Stimulated activated CD4-positive, alpha-beta T cell treated with anti-CD3 and anti-CD28 coated beads, Interleukin-2, amount 100 ng/mL, for 4 hours (primary cell): ENCODE measurements at regions not wholly inside any gene's neighbourhood (a gene's known extent, or its start where the extent isn't known, plus 50 kb on each side); places are given as distances from the start of the nearest gene placed in this dataset.

Source experiments
- DNase-seq: peaks from one replicate; pipeline ENCODE4 v3.0.0-alpha.2; 2020; ENCODE audit warnings: low read depth

DNA sequence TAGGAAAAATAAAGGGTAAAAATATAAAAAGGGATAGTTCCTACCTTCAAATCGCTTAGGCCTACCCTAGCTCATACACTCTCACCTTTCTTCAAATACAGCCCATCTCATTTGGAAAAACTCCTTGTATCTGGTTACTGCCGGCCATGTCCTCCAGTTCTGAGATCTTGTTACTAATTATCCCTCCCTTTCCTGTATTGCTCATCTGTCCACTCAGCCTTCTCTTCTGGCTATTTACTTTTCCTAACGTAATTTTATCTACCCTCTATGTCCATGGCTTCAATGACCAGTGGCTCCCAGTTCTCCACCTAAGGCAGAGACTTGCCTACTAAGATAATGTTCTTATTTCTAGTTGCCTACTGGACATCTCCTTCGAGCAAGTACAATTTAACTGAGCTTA lies 342.9 kb upstream of the ACVR2A start:
- DNase-seq = no peak

DNA sequence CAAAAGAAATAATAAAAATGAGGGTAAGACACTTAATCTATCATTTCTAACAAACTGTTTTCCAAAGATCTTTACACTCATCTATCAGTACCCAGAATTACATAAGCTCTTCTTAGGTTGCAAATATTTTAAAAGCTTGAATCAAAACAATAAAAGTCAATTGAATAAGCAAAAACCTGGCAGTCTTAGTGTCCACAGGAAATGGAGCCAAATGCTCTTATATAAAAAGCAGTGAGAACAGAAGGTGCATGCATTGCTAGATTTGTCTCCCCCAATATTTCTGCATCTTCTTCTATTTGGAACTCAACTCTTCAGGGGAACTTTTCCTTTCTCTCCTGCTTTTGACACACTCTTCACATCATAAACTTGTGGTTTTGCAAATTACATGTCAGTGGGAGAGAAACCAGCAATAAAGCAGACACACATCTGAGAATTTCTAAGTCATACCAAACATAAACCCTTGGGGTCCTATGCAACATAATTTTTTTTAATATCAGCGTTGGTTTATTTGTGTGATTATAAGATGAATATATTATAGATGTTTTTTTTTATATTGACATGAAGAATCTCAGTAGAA lies 343.9 kb upstream of the ACVR2A start:
- no peak for DNase-seq

DNA sequence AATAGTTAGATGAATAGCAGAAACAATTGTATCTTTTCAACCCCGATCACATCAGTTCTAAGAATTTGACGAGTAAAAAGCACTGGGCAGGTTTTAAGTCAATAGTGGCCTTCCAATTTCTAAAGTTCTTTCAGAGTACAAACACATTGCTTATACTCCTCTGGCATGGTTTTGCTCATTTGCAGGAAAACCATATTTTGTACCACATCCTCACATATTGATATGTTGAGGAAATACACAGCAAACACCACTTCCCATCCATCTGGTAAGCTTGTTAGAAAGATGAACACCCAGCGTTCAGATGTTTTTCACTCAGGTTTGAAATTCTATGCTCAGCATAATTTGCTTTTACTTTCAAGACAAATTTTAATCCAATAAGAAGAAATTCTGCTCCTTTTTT lies 344.6 kb upstream of the ACVR2A start:
- DNase-seq = no peak

DNA sequence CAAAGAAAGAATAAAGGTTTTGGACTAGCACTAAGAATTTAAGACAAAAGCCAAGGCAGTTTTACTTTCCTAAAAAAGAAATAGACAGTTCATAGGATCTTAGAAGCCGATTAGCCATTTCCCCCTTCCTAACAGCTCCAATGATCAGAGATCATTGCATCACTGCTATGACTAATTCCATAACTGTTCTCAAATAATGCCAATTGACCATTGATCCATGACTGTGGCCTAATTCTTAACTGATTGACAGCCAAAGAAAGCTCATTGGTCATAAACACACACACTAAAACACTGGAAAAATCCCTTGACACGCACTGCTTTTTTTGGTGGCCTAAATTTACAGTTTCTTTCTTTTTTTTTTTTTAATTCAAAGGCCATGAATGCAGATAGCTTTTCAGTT lies 345.0 kb upstream of the ACVR2A start:
- DNase-seq = no peak

- no peak for DNase-seq
Observed at GRCh38 chr2:147495734-147496133, 349.1 kb upstream of the ACVR2A start.

DNA sequence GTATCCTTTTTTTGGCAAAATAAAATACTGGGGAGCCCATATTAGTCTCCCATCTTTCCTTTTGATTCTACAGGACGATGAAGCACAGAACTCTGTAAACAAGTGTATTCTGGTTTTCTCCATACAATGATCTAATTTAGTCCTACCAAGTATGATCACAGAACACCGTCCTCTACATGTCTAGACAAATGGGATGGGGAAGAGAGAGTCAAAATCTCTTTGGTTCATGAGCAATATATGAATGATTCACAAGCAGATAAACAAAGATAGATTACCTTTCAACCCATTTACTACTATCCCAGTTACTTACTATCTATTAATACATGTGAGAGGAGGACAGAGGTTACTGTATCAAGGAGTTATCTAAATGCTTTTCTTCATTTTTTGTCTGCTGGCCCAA lies 352.4 kb upstream of the ACVR2A start:
- no peak for DNase-seq

- DNase-seq = no peak
Observed at GRCh38 chr2:147491506-147491905, 353.3 kb upstream of the ACVR2A start.

DNA sequence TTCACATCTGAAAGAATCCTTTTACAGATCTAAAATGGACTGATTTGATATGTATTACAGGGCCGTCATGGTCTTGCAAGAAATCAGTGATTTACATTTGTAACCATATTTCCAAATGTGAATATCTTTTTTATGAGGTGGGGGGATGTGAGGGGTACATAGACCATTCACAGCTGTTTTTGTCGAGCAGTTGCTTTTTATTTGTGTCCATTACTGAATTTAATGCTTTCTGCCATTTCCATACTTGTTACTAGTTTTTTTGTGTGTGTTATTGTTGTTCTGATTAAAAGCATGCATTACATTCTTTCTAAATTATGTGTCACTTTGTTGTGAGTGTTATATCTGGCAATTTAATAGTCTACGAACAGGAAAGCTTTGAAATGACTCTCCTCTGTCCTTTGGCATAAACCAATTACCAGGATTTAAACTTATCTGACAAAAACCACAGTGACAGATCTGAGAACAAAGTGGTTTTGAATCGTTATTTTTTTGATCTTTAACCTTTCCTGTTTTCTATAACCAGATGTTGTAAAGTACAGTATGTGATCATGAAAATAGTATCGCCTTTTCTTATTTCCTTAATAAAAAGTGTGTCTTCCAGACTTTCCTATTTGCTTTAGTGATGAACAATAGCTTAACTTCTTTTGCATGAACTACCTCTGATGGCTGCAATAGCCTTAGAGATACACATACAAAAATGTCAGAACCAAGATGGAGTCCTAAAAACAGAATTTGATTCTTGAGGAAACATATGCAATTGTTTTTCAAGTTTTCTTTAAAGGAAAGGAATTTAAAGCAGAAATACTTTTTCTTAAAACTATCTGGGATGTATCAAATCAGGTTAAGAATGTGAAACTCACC lies 354.2 kb upstream of the ACVR2A start:
- no peak for DNase-seq

- no peak for DNase-seq
Observed at GRCh38 chr2:147488472-147488871, 356.4 kb upstream of the ACVR2A start.

DNA sequence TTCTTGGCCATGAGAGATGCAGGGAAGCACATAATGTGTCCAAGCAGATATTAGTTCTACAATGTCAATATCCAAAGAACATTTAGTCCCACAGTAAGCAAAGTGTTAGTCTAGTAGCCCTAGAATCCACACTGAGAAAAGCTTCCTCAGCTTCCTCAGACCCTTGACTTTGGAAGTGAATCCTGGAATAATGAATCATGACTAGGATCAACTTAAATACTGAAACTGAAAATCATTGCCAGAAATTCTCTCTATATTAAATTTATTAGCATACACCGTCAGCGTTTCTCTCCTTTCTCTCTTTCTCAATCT lies 356.9 kb upstream of the ACVR2A start:
- no peak for DNase-seq

GRCh38 chr2:147487286-147487977 lies 357.4 kb upstream of the ACVR2A start:
- DNase-seq = no peak

GRCh38 chr2:147485210-147485851 lies 359.5 kb upstream of the ACVR2A start:
- DNase-seq = no peak

DNA sequence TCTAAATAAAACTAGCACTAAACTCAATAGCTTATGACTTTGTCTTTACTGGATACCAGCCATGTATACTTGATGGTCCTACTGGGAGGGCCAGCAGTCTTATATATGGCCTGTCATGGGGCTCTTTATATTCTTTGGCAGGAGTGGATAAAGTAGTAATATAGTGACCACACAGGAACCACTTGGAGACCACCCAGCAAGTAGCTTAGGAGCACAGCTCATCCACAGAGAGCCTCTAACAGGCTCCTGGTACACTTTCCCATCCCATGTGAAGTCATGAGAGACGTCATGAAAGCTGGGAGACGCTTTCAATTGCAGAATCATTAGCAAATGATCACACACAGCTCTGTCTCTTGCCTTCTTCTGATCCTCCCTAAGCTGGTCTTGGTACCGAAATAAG lies 360.9 kb upstream of the ACVR2A start:
- DNase-seq = no peak

DNA sequence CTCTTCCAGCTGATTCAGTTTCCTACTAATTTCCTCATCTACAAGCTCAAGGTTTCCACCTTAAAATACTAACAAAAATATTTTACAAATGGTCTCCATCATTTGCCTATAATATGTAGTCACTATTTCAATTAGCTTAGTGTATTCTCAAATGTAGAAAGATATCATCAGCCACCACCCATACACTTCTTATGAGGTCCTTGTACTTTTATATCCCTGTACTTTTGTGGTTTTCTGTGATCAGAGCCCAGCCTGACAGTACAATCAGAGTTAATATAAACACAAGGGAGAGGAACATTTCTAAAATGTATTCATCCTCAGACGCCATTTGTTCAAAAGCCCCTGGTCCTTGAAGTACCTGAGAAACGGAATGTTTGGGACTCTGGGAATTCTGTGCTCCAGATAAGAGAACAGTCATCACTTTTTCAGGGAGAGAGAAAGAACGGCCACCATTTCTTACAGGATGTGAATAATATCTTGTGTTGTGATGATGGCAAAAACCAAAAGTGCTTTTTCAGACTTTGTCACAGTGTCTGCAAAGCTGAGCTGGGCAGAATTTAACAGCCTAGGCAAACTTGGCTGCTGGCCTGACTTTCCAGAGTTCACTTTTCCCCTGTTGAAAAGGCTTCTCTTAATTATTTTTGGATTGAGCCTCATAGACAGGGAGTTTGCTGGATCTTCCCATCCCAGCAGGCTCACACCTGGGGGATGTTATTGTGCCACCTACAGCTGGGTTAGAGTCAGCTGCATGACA lies 361.7 kb upstream of the ACVR2A start:
- DNase-seq = no peak

DNA sequence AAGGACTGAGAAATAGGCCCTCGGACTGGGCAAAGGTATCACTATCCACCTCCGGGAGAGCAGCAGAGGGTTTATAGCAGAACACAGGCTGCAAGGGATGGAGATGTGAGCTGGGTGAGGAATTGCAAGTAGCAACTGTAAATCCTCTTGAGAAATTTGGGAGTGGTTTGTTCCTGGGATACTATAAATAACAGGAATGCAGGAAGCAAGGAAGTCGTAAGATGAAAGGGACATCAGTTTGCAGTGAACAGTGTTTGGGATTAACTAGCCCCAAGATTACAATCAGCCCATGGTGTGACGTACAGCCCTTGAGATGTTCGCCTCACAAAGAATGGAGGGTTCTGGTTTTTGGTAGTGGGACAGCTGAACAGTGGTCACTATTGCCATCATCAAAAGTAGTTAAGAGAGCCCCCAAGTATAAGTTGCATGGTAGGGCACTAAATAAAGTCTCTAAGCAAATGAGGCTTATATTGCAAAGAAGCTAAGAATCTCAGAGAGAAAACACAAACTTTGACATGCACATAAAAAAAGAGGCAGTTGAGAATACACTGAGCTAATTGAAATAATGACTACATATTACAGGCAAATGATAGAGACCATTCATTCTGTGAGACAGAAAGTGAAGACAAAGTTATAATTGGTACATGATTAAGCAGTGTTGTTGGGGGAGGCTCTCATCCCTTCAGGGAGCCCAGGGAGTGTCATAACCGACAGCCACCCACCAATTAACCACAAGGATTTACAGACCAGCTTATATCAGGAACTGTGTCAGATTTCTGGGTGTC lies 362.5 kb upstream of the ACVR2A start:
- DNase-seq = no peak

DNA sequence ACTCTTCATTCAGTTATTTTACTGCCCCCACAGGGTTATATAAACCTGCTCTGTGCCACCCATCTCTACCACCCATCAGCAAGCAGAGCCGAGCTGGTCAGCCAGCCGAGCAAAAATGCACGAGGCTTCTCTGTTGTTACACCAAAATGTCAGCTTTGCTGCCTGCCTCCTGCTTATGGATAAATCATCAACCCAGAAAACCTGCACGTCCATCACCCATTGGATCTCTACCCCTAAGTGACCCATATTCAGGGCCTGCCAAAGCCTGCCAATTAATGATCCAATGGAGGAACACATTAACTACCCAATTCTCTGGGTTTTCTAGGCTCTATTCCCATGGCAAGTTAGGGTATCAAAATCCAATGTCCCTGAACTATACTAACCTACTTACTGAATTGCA lies 365.5 kb upstream of the ACVR2A start:
- DNase-seq = no peak

DNA sequence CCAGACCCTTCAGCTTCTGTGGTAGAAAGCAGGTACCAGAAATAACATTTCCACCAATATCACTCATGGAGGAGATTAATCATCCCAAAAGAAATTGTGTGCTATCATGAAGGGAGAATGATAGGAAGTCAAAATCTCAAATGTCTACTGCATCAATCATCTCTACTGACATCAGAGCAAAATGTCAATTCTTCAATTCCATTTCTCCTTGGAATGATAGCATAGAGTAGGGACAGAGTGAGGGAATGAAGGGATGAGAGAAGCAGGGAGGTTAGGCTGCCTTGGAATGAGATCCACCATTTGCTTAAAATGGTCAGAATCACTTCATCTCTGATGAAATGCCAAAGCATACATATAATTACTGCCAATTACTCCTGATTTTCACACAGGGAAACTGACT lies 371.8 kb upstream of the ACVR2A start:
- DNase-seq = no peak

GRCh38 chr2:147471126-147471525 lies 373.7 kb upstream of the ACVR2A start:
- no peak for DNase-seq

GRCh38 chr2:147469471-147469870 lies 375.4 kb upstream of the ACVR2A start:
- no peak for DNase-seq

GRCh38 chr2:147468963-147469362 lies 375.9 kb upstream of the ACVR2A start:
- DNase-seq = no peak

GRCh38 chr2:147468349-147468748 lies 376.5 kb upstream of the ACVR2A start:
- DNase-seq = no peak
